ENCODE measurements at regions not wholly inside any gene's neighbourhood (a gene's known extent, or its start where the extent isn't known, plus 50 kb on each side); places are given as distances from the start of the nearest gene placed in this dataset.
A peak's percentile ranks its signal among the peaks of the same experiment; 100 is the strongest.

- peak overlapping the region; percentile 8 for H2BK15ac ChIP-seq (ENCODE audit: low read length)
- no CpG with 5 or more reads among the region's 34 CpGs for WGBS, 2 donors (ENCODE audit: extremely low coverage in 2 of 2, insufficient read length in 2 of 2, insufficient replicate concordance in 1 of 2)
- H3K27me3 ChIP-seq (ENCODE audit: control insufficient read depth in 3 of 3, insufficient read depth in 3 of 3, low read depth in 1 of 3, low read length in 3 of 3): peaks cover 0 to under 1% (median 0%) of the 10 kb centered on the region in 3 experiments
- H3K79me1 ChIP-seq (ENCODE audit: low read depth, low read length): no peaks in the 10 kb centered on the region
- peaks cover 0 to 8% of the 10 kb centered on the region in 2 donors for H3K4me1 ChIP-seq (ENCODE audit: control insufficient read depth in 2 of 2, insufficient read depth in 1 of 2, low read depth in 1 of 2, low read length in 2 of 2)
- H2BK12ac ChIP-seq (ENCODE audit: low read length): no peak overlapping the region
- H3K14ac ChIP-seq (ENCODE audit: low read length): no peak overlapping the region
- H3K36me3 ChIP-seq (replicated peaks in 1 of 2; ENCODE audit: control insufficient read depth in 2 of 2, insufficient read depth in 2 of 2, low read length in 2 of 2): no peaks in the 10 kb centered on the region
- no peak overlapping the region for H4K8ac ChIP-seq (ENCODE audit: low read depth, low read length)
- H3K27ac ChIP-seq (replicated peaks; ENCODE audit: low read length): no peak overlapping the region
- DNase-seq (ENCODE audit: low spot score): no peak
- H3K18ac ChIP-seq (ENCODE audit: low read length): peak overlapping the region; percentile 86
- no peak overlapping the region for H3K9ac ChIP-seq (ENCODE audit: low read depth, low read length, poor library complexity)
- H2BK120ac ChIP-seq (ENCODE audit: low read depth, low read length): no peak overlapping the region
- H3K23ac ChIP-seq (ENCODE audit: low read depth, low read length, poor library complexity): no peak overlapping the region
- no peak overlapping the region for H3K4me2 ChIP-seq (ENCODE audit: insufficient read depth, low read length, poor library complexity, severe bottlenecking)
- H2AK5ac ChIP-seq (ENCODE audit: low read depth, low read length): peak overlapping the region; percentile 56
- no peak overlapping the region for H2BK5ac ChIP-seq (ENCODE audit: low read length)
- H3K9me3 ChIP-seq (replicated peaks in 1 of 2; ENCODE audit: control insufficient read depth in 2 of 2, insufficient read depth in 1 of 2, low read depth in 1 of 2, low read length in 2 of 2): peaks cover 4 to 6% of the 10 kb centered on the region in 2 donors
- H2AFZ ChIP-seq (ENCODE audit: low read length): no peak overlapping the region
- no peak overlapping the region for H4K91ac ChIP-seq (ENCODE audit: low read depth, low read length, poor library complexity)
- H3K4ac ChIP-seq (ENCODE audit: low read length): no peak overlapping the region
- H3K4me3 ChIP-seq (ENCODE audit: low read length in 2 of 2): no peak overlapping the region
Measured at GRCh38 chr12:113724794-113725556, 241.2 kb downstream of the RBM19 start.

- Histone ChIP-seq H3K4me3 (ENCODE audit: low read length in 2 of 2) (no peak overlapping the region), H3K36me3 (replicated peaks in 1 of 2; ENCODE audit: control insufficient read depth in 2 of 2, insufficient read depth in 2 of 2, low read length in 2 of 2) (no peaks in the 10 kb centered on the region), H2AK5ac (ENCODE audit: low read depth, low read length) (no peak overlapping the region), H2AFZ (ENCODE audit: low read length) (no peak overlapping the region), H3K27me3 (ENCODE audit: control insufficient read depth in 3 of 3, insufficient read depth in 3 of 3, low read depth in 1 of 3, low read length in 3 of 3) (peaks cover 0 to 3% (median 0%) of the 10 kb centered on the region in 3 experiments), H3K23ac (ENCODE audit: low read depth, low read length, poor library complexity) (no peak overlapping the region), H3K9me3 (replicated peaks in 1 of 2; ENCODE audit: control insufficient read depth in 2 of 2, insufficient read depth in 1 of 2, low read depth in 1 of 2, low read length in 2 of 2) (peaks cover 4 to 6% of the 10 kb centered on the region in 2 donors), H2BK120ac (ENCODE audit: low read depth, low read length) (no peak overlapping the region), H2BK5ac (ENCODE audit: low read length) (no peak overlapping the region), H2BK15ac (ENCODE audit: low read length) (no peak overlapping the region), H3K4me2 (ENCODE audit: insufficient read depth, low read length, poor library complexity, severe bottlenecking) (no peak overlapping the region), H3K9ac (ENCODE audit: low read depth, low read length, poor library complexity) (no peak overlapping the region), H3K79me1 (ENCODE audit: low read depth, low read length) (no peaks in the 10 kb centered on the region), H2BK12ac (ENCODE audit: low read length) (no peak overlapping the region), H3K4ac (ENCODE audit: low read length) (no peak overlapping the region), H4K91ac (ENCODE audit: low read depth, low read length, poor library complexity) (no peak overlapping the region), H3K18ac (ENCODE audit: low read length) (no peak overlapping the region), H3K27ac (replicated peaks; ENCODE audit: low read length) (no peak overlapping the region), H4K8ac (ENCODE audit: low read depth, low read length) (no peak overlapping the region), H3K4me1 (ENCODE audit: control insufficient read depth in 2 of 2, insufficient read depth in 1 of 2, low read depth in 1 of 2, low read length in 2 of 2) (peaks cover 0 to 10% of the 10 kb centered on the region in 2 donors), H3K14ac (ENCODE audit: low read length) (no peak overlapping the region)
- DNase-seq (ENCODE audit: low spot score): no peak
- WGBS, 2 donors (ENCODE audit: extremely low coverage in 2 of 2, insufficient read length in 2 of 2, insufficient replicate concordance in 1 of 2): no CpG with 5 or more reads among the region's 4 CpGs
Measured at GRCh38 chr12:113723631-113724030, 242.5 kb downstream of the RBM19 start.

- no peak overlapping the region for H3K4me2 ChIP-seq (ENCODE audit: insufficient read depth, low read length, poor library complexity, severe bottlenecking)
- no peak overlapping the region for H2AK5ac ChIP-seq (ENCODE audit: low read depth, low read length)
- no peak overlapping the region for H3K23ac ChIP-seq (ENCODE audit: low read depth, low read length, poor library complexity)
- no peak overlapping the region for H3K9ac ChIP-seq (ENCODE audit: low read depth, low read length, poor library complexity)
- DNase-seq (ENCODE audit: low spot score): no peak
- H3K27ac ChIP-seq (replicated peaks; ENCODE audit: low read length): no peak overlapping the region
- H3K14ac ChIP-seq (ENCODE audit: low read length): no peak overlapping the region
- H2BK5ac ChIP-seq (ENCODE audit: low read length): no peak overlapping the region
- no peak overlapping the region for H4K91ac ChIP-seq (ENCODE audit: low read depth, low read length, poor library complexity)
- H2BK12ac ChIP-seq (ENCODE audit: low read length): no peak overlapping the region
- H3K79me1 ChIP-seq (ENCODE audit: low read depth, low read length): no peaks in the 10 kb centered on the region
- H3K4me1 ChIP-seq (ENCODE audit: control insufficient read depth in 2 of 2, insufficient read depth in 1 of 2, low read depth in 1 of 2, low read length in 2 of 2): peaks cover 0 to 10% of the 10 kb centered on the region in 2 donors
- no peak overlapping the region for H4K8ac ChIP-seq (ENCODE audit: low read depth, low read length)
- H2BK15ac ChIP-seq (ENCODE audit: low read length): no peak overlapping the region
- no peak overlapping the region for H3K4me3 ChIP-seq (ENCODE audit: low read length in 2 of 2)
- H3K36me3 ChIP-seq (replicated peaks in 1 of 2; ENCODE audit: control insufficient read depth in 2 of 2, insufficient read depth in 2 of 2, low read length in 2 of 2): no peaks in the 10 kb centered on the region
- WGBS, 2 donors (ENCODE audit: extremely low coverage in 2 of 2, insufficient read length in 2 of 2, insufficient replicate concordance in 1 of 2): no CpG with 5 or more reads among the region's 5 CpGs
- no peak overlapping the region for H3K4ac ChIP-seq (ENCODE audit: low read length)
- H3K9me3 ChIP-seq (replicated peaks in 1 of 2; ENCODE audit: control insufficient read depth in 2 of 2, insufficient read depth in 1 of 2, low read depth in 1 of 2, low read length in 2 of 2): peaks cover 4 to 6% of the 10 kb centered on the region in 2 donors
- no peak overlapping the region for H2AFZ ChIP-seq (ENCODE audit: low read length)
- no peak overlapping the region for H3K18ac ChIP-seq (ENCODE audit: low read length)
- peaks cover 0 to 3% (median 0%) of the 10 kb centered on the region in 3 experiments for H3K27me3 ChIP-seq (ENCODE audit: control insufficient read depth in 3 of 3, insufficient read depth in 3 of 3, low read depth in 1 of 3, low read length in 3 of 3)
- no peak overlapping the region for H2BK120ac ChIP-seq (ENCODE audit: low read depth, low read length)
Measured at GRCh38 chr12:113722747-113723146, 243.4 kb downstream of the RBM19 start.

- Histone ChIP-seq H3K27ac (replicated peaks; ENCODE audit: low read length) (peak overlapping the region; percentile 9), H4K91ac (ENCODE audit: low read depth, low read length, poor library complexity) (no peak overlapping the region), H2BK15ac (ENCODE audit: low read length) (no peak overlapping the region), H3K4me1 (ENCODE audit: control insufficient read depth in 2 of 2, insufficient read depth in 1 of 2, low read depth in 1 of 2, low read length in 2 of 2) (peaks cover 0 to 9% of the 10 kb centered on the region in 2 donors), H3K79me1 (ENCODE audit: low read depth, low read length) (no peaks in the 10 kb centered on the region), H4K8ac (ENCODE audit: low read depth, low read length) (no peak overlapping the region), H3K4me3 (ENCODE audit: low read length in 2 of 2) (no peak overlapping the region), H3K4ac (ENCODE audit: low read length) (no peak overlapping the region), H2BK12ac (ENCODE audit: low read length) (no peak overlapping the region), H2AFZ (ENCODE audit: low read length) (peak overlapping the region; percentile 81), H3K23ac (ENCODE audit: low read depth, low read length, poor library complexity) (peak overlapping the region; percentile 4), H3K9ac (ENCODE audit: low read depth, low read length, poor library complexity) (peak overlapping the region; percentile 25), H3K4me2 (ENCODE audit: insufficient read depth, low read length, poor library complexity, severe bottlenecking) (no peak overlapping the region), H2BK120ac (ENCODE audit: low read depth, low read length) (peak overlapping the region; percentile 53), H2AK5ac (ENCODE audit: low read depth, low read length) (no peak overlapping the region), H3K27me3 (ENCODE audit: control insufficient read depth in 3 of 3, insufficient read depth in 3 of 3, low read depth in 1 of 3, low read length in 3 of 3) (peaks cover 0 to 3% (median 0%) of the 10 kb centered on the region in 3 experiments), H2BK5ac (ENCODE audit: low read length) (peak overlapping the region; percentile 59), H3K14ac (ENCODE audit: low read length) (no peak overlapping the region), H3K9me3 (replicated peaks in 1 of 2; ENCODE audit: control insufficient read depth in 2 of 2, insufficient read depth in 1 of 2, low read depth in 1 of 2, low read length in 2 of 2) (no peaks in the 10 kb centered on the region), H3K18ac (ENCODE audit: low read length) (peak overlapping the region; percentile 55), H3K36me3 (replicated peaks in 1 of 2; ENCODE audit: control insufficient read depth in 2 of 2, insufficient read depth in 2 of 2, low read length in 2 of 2) (no peaks in the 10 kb centered on the region)
- WGBS, 2 donors (ENCODE audit: extremely low coverage in 2 of 2, insufficient read length in 2 of 2, insufficient replicate concordance in 1 of 2): no CpG with 5 or more reads among the region's 4 CpGs
- DNase-seq (ENCODE audit: low spot score): no peak
Measured at GRCh38 chr12:113720629-113721028, 245.5 kb downstream of the RBM19 start.
